ENCODE measurements at regions not wholly inside any gene's neighbourhood (a gene's known extent, or its start where the extent isn't known, plus 50 kb on each side); places are given as distances from the start of the nearest gene placed in this dataset.

DNA sequence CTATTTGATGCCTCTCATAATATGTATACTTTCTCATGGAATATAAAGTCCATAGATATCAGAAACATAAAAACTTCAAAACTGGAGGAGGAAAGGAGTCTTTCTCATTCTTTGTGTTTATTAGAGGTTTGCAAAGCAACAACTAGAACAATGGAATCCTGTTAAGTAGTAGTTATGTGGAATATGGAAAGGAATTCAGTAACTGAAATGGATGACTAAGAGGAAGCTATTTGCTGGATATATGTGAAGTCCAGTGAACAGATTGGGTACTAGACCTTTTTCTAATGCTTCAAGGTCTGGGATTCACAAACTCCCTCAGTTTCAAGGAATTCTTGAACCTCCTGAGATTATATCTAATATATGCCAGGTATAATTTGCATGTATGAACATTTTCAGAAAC is 353.6 kb upstream of the FANCL start (continued):
- TF ChIP-seq, protein P1, sequence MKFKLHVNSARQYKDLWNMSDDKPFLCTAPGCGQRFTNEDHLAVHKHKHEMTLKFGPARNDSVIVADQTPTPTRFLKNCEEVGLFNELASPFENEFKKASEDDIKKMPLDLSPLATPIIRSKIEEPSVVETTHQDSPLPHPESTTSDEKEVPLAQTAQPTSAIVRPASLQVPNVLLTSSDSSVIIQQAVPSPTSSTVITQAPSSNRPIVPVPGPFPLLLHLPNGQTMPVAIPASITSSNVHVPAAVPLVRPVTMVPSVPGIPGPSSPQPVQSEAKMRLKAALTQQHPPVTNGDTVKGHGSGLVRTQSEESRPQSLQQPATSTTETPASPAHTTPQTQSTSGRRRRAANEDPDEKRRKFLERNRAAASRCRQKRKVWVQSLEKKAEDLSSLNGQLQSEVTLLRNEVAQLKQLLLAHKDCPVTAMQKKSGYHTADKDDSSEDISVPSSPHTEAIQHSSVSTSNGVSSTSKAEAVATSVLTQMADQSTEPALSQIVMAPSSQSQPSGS (IDR thresholded peaks at IDR 0.05; ENCODE audit: low read length), result no peak
- TF ChIP-seq SUZ12 (IDR thresholded peaks at IDR 0.05; ENCODE audit: low read length) (no peak), CHD1 (IDR thresholded peaks at IDR 0.05; ENCODE audit: low read depth, low read length) (no peak), TEAD4 (IDR thresholded peaks at IDR 0.05; ENCODE audit: low read depth, low read length) (no peak), CREB1 (IDR thresholded peaks at IDR 0.05) (no peak), JUN (IDR thresholded peaks at IDR 0.05; ENCODE audit: low read depth, low read length) (no peak), CHD2 (IDR thresholded peaks at IDR 0.05; ENCODE audit: low read length) (no peak)
